ENCODE measurements at regions not wholly inside any gene's neighbourhood (a gene's known extent, or its start where the extent isn't known, plus 50 kb on each side); places are given as distances from the start of the nearest gene placed in this dataset.

DNA sequence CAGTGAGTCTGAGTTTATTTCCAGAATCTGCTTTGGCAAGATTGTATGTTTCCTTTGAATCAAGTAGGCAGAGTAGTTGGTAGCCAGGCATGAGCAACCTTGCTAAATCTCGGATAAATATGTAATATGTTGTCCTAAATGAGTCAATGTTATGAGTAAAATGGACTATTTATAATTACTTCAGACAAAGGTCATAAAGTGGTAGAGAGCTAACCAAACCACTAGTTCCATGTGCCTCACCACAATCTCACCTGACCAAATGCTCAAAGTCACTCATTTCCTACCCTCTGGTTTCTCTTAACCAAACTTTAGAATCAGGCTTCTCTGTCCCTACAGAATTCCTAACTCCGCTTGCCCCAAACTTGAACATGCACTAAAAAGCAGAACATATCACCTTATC is 261.2 kb upstream of the FSIP2 start:
- 93% methylated on average over 2 of the region's 2 CpGs; no CpG with 5 or more reads in 1 of the 2 experiments for WGBS, 2 experiments (ENCODE audit: extremely low coverage in 1 of 2, insufficient coverage in 1 of 2, insufficient read length in 1 of 2, insufficient replicate concordance in 2 of 2, low coverage in 1 of 2, low lambda C conversion rate in 2 of 2, missing lambda C conversion rate in 1 of 2)
- no peak overlapping the region for H4K5ac ChIP-seq (ENCODE audit: insufficient read length, low read depth, low read length)
- H2BK12ac ChIP-seq (ENCODE audit: low read depth, low read length) = no peak overlapping the region
- H3K9ac ChIP-seq (replicated peaks in 1 of 4; ENCODE audit: extremely low read depth in 1 of 4, low read depth in 3 of 4, low read length in 3 of 4) = no peak overlapping the region
- peaks cover 0 to 1% (median 0%) of the 10 kb centered on the region in 4 experiments; a peak in 1 of 7 replicates for H3K27me3 ChIP-seq (replicated peaks in 1 of 4; ENCODE audit: control insufficient read depth in 3 of 4, extremely low read depth in 1 of 4, insufficient read depth in 3 of 4, low read length in 3 of 4)
- no peak overlapping the region for H3K23ac ChIP-seq (ENCODE audit: insufficient read length)
- no peak overlapping the region for H2AK5ac ChIP-seq (ENCODE audit: low read depth, low read length)
- no peak overlapping the region for H2BK120ac ChIP-seq (replicated peaks; ENCODE audit: low read depth, low read length)
- H3K79me2 ChIP-seq (ENCODE audit: control insufficient read depth in 1 of 2, insufficient read depth in 2 of 2, low read length in 2 of 2) = no peaks in the 10 kb centered on the region
- no peak overlapping the region for H2AFZ ChIP-seq (ENCODE audit: low read length)
- no peak overlapping the region for H3K4ac ChIP-seq (replicated peaks; ENCODE audit: insufficient read length, low read depth, low read length)
- H3K79me1 ChIP-seq (ENCODE audit: low read depth, low read length) = no peaks in the 10 kb centered on the region
- no peak overlapping the region for H4K8ac ChIP-seq (ENCODE audit: extremely low read depth, insufficient read depth, low read length)
- H3K56ac ChIP-seq (replicated peaks; ENCODE audit: insufficient read length, low read depth, low read length) = no peak overlapping the region
- no peak for DNase-seq (ENCODE audit: low read depth in 1 of 2, low spot score in 2 of 2)
- H4K91ac ChIP-seq (replicated peaks; ENCODE audit: insufficient read length, low read length) = no peak overlapping the region
- no peak overlapping the region for H2BK20ac ChIP-seq (ENCODE audit: low read length)
- no peak for FAIRE-seq
- no peak overlapping the region for H2BK5ac ChIP-seq (ENCODE audit: low read depth, low read length)
- CTCF ChIA-PET (ENCODE audit: partially characterized antibody) = interaction anchor here (0.8 kb wide), 1 partner anchor 20 kb away, joined by 3 read pairs; no protein-coding TSS in a partner anchor
- TF ChIP-seq HDAC6 (IDR thresholded peaks at IDR 0.05; ENCODE audit: low read depth, low read length) (no peak), MAFK (IDR thresholded peaks at IDR 0.05; ENCODE audit: low read depth, low read length) (no peak), TBP (IDR thresholded peaks at IDR 0.05; ENCODE audit: low read depth, low read length) (no peak), SUZ12 (IDR thresholded peaks at IDR 0.05; ENCODE audit: low read length) (no peak), POLR2AphosphoS5 (IDR thresholded peaks at IDR 0.05; ENCODE audit: low read depth, low read length) (no peak)
- TF ChIP-seq, protein P1, sequence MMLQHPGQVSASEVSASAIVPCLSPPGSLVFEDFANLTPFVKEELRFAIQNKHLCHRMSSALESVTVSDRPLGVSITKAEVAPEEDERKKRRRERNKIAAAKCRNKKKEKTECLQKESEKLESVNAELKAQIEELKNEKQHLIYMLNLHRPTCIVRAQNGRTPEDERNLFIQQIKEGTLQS (IDR thresholded peaks at IDR 0.05; ENCODE audit: insufficient read depth, low read depth, low read length) = no peak
- TF ChIP-seq, protein P2, sequence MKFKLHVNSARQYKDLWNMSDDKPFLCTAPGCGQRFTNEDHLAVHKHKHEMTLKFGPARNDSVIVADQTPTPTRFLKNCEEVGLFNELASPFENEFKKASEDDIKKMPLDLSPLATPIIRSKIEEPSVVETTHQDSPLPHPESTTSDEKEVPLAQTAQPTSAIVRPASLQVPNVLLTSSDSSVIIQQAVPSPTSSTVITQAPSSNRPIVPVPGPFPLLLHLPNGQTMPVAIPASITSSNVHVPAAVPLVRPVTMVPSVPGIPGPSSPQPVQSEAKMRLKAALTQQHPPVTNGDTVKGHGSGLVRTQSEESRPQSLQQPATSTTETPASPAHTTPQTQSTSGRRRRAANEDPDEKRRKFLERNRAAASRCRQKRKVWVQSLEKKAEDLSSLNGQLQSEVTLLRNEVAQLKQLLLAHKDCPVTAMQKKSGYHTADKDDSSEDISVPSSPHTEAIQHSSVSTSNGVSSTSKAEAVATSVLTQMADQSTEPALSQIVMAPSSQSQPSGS (IDR thresholded peaks at IDR 0.05; ENCODE audit: low read length) = no peak
- H3K4me2 ChIP-seq (ENCODE audit: insufficient read depth in 1 of 2, low read depth in 2 of 2, low read length in 2 of 2) = no peak overlapping the region
- H3K18ac ChIP-seq (ENCODE audit: extremely low read depth, low read length) = no peak overlapping the region
- no peaks in the 10 kb centered on the region for H4K20me1 ChIP-seq (replicated peaks in 1 of 2; ENCODE audit: control insufficient read depth in 1 of 2, insufficient read depth in 2 of 2, low read length in 2 of 2)
- H3K36me3 ChIP-seq (ENCODE audit: control insufficient read depth in 2 of 4, insufficient read depth in 4 of 4, low read length in 3 of 4) = no peaks in the 10 kb centered on the region; a peak in 1 of 8 replicates
- no peak overlapping the region for H3K14ac ChIP-seq (ENCODE audit: insufficient read length)
- no peaks in the 10 kb centered on the region for H3K23me2 ChIP-seq (ENCODE audit: low read depth, low read length)
- H3K27ac ChIP-seq (ENCODE audit: low read depth, low read length) = no peak overlapping the region
- peaks cover 0 to 17% (median 4%) of the 10 kb centered on the region in 4 experiments; a peak in 5 of 7 replicates for H3K4me1 ChIP-seq (replicated peaks in 1 of 4; ENCODE audit: control insufficient read depth in 3 of 4, insufficient read depth in 4 of 4, low read length in 3 of 4)
- H2BK15ac ChIP-seq (ENCODE audit: low read length) = no peak overlapping the region
- POLR2A ChIA-PET (ENCODE audit: partially characterized antibody) = no interaction called here
- H3K9me3 ChIP-seq (ENCODE audit: insufficient read depth in 2 of 2, low read depth in 1 of 2, low read length in 1 of 2) = no peaks in the 10 kb centered on the region
- no peak overlapping the region for H3K4me3 ChIP-seq (ENCODE audit: extremely low read depth in 1 of 4, insufficient read depth in 2 of 4, low read depth in 3 of 4, low read length in 4 of 4)

All from H1 (cell line).